ENCODE measurements at regions not wholly inside any gene's neighbourhood (a gene's known extent, or its start where the extent isn't known, plus 50 kb on each side); places are given as distances from the start of the nearest gene placed in this dataset.

GRCh38 chr4:186900232-186900900 lies 176.7 kb upstream of the FAT1 start:
- no peak for DNase-seq

DNA sequence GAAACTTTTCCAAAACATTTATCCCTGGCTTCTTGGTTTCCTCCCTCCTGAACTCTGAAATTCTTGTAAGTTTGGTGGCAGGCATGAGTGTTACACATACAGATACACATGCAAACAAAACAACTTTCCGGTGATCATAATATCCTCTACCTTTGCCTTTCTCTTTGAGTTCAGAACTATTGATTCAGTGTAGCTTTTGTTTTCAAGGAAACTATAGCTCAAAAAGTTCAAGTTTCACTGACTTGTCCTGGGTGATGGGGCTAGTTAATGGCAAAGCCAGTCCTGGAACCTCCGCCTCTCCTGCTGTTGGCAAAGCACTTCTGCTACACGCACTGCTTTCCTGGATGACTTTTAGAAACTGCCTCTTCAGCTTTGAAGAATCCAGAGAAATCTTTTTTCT lies 177.3 kb upstream of the FAT1 start:
- DNase-seq = no peak

GRCh38 chr4:186901850-186902249 lies 178.2 kb upstream of the FAT1 start:
- no peak for DNase-seq

DNA sequence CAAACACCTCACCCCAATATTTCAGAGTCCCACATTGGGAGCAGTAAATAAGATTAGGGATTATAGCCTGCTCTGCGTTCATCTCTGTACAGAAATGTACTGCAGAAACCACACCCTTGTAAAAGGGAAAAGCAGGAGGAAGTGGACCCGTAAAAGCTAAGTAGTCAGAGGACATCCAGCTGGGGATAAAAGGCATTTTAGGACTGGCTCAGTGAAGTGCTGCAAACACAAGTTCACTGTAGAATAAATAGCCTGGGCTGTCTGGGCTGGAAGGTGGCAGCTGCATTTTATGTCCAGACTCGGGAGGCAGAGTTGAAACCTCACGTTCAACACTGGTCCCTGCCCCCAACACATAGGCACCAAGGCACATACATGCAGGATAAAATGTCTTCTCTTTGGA lies 178.7 kb upstream of the FAT1 start:
- DNase-seq = no peak

GRCh38 chr4:186904101-186904500 lies 180.4 kb upstream of the FAT1 start:
- DNase-seq = no peak

DNA sequence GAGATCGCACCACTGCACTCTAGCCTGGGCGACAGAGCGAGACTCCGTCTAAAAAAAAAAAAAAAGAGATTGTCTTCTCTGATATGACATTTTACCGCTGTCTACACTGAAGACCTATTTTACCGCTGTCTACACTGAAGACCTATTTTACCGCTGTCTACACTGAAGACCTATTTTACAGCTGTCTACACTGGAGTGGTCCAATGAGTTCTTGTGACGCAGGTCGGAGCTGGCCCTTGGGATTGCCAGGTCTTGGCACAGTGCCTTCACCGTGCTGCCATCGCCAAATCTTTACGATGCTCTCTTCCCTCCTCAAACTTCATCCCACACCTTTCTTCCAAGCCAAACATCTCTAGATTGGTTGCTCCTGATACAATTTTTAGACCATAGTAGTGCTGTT lies 183.1 kb upstream of the FAT1 start:
- no peak for DNase-seq

- no peak for DNase-seq
Measured at GRCh38 chr4:186910385-186910784, 186.7 kb upstream of the FAT1 start.

- DNase-seq = no peak
Measured at GRCh38 chr4:186912606-186913005, 188.9 kb upstream of the FAT1 start.

DNA sequence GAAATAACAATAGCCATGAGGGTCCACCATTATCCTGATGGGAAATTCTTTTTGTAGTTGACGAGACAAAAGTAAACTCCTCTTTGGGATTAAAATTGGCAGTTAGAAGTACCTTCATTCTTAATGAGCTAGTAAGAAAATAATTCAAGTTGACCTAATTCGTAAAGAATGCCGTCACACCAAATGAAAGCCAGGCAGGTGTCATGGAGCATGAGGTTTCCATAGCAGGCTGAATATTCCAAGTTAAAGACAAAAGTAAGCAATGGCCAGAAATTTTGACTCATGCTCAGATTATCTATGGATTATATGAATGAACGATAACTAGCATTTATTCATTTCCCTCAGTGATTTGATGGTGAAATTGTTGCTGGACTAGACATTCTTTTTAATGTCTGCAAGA lies 192.2 kb upstream of the FAT1 start:
- no peak for DNase-seq

DNA sequence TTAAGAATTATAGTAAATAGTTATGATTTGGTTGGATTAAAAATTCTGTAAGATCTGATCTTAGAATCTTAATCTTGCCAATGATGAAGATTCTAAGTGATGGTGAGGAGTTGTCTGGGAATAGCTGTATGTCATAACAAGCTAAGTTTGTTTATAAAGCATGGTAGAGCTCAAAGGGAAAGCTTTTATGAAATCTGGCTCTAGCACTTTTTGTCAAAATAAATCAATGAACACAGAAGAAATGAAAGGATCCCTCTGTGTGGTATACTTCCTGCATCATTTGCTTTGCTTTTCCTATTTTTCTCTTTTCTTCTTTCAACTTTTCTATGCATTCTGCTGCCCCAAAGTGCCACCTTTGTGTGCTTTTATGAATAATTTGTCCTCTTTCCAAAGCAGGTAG lies 193.5 kb upstream of the FAT1 start:
- no peak for DNase-seq

- DNase-seq = no peak
Measured at GRCh38 chr4:186918466-186918865, 194.8 kb upstream of the FAT1 start.

GRCh38 chr4:186919340-186919739 lies 195.7 kb upstream of the FAT1 start:
- DNase-seq = no peak

DNA sequence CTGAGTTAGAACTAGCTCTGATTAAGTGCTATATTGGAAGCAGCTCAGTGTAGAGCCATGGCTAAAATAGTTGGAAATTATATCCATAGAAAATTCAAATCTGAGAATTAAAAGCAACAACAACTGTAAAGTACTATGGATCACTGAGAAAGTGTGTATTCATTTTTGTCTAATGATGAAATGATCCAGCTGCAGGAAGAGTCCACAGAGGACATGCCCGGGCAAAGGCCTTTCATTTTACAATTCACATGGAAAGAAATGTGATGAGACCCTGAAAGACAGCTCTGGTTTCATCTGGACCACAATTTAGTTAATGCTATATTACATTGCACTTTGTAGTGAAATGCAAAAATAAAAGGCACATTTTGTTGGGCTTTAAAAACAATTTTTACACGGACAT lies 196.8 kb upstream of the FAT1 start:
- no peak for DNase-seq

DNA sequence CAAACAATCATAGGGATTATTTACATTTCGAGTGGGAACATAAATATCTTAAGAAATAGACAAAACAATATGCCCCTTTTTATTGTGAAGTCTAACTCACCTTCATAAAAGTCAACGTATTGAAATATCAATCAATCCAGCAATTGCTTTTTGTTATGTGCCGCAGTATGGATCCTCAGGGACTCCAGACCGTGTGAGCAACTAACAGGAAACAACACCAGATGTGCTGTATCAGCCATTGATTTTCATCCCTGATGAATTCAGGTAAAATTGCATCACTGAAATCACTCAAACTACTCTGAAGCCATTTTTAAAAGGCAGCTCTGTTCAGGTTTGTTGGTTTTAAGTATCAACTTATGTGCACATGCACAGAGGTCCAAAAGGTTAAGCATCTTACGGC lies 197.3 kb upstream of the FAT1 start:
- no peak for DNase-seq

GRCh38 chr4:186924723-186925122 lies 201.1 kb upstream of the FAT1 start:
- no peak for DNase-seq

- DNase-seq = no peak
Measured at GRCh38 chr4:186927624-186928023, 204.0 kb upstream of the FAT1 start.

DNA sequence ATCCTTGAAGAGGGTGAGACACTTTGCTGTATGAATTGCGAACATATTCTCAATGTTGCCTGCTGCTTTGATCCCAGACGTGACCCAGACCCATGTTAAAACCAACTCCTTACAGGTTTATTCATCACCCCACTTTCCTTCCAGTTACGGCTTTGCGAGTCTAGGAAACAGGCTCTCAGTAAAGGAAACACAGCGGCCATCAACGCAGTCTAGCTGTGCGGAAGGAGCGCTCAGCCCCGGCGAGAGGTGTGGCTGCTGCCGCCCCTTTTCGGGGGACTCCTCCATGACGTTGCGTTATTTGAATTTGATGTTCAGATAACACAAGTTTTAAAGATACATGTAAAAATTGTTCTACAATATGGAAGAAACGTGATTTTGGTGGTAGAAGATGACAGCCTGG lies 206.4 kb upstream of the FAT1 start:
- DNase-seq = no peak

- DNase-seq = no peak
Measured at GRCh38 chr4:186931519-186931918, 207.9 kb upstream of the FAT1 start.

GRCh38 chr4:186932196-186932595 lies 208.5 kb upstream of the FAT1 start:
- DNase-seq = no peak

DNA sequence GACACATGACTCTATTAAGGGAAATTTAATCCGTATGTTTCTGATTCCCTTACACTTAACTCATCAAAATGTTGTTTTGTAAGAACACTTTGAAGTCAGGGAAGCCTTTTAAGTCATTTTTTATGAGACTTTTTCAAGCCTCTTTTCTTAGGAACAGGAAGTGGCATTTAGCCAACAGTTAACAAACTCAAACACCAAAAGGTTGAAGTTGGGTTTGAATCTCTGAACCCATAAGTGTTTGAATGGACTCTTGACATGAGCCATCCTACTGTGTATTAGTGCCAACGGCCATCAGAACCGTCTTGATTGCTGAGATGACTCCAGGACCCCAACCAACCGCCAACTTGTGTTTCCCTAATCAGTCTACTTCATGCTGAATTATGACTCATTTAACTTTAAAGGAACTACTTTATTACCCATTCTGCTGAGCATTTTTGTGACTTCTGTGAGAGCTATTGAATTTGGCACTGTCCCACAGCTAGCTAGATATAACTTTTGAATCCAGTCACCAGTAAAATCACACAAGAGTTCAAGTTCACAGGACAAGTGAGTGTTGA lies 209.1 kb upstream of the FAT1 start:
- no peak for DNase-seq

DNA sequence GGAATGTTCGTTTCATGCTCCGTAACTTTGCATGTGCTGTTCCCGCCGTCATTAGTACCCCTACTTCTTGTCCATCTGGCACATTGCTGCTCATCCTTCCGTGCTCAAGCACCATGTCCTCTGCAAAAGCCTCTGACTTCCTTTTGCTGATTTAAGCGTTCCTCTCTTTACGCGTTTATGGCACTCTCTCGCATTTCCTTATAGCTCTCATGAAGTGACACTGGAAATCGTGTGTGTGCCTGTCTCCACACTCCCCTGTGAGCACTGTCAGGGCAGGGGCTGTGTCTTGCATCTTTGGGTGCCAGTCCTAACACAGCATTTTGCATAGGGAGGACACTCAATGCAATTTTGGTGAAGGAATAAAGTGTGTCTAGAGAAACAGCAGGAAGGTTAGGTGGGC lies 210.6 kb upstream of the FAT1 start:
- DNase-seq = no peak

GRCh38 chr4:186934841-186935443 lies 211.3 kb upstream of the FAT1 start:
- no peak for DNase-seq

GRCh38 chr4:186935901-186936300 lies 212.2 kb upstream of the FAT1 start:
- DNase-seq = no peak

DNA sequence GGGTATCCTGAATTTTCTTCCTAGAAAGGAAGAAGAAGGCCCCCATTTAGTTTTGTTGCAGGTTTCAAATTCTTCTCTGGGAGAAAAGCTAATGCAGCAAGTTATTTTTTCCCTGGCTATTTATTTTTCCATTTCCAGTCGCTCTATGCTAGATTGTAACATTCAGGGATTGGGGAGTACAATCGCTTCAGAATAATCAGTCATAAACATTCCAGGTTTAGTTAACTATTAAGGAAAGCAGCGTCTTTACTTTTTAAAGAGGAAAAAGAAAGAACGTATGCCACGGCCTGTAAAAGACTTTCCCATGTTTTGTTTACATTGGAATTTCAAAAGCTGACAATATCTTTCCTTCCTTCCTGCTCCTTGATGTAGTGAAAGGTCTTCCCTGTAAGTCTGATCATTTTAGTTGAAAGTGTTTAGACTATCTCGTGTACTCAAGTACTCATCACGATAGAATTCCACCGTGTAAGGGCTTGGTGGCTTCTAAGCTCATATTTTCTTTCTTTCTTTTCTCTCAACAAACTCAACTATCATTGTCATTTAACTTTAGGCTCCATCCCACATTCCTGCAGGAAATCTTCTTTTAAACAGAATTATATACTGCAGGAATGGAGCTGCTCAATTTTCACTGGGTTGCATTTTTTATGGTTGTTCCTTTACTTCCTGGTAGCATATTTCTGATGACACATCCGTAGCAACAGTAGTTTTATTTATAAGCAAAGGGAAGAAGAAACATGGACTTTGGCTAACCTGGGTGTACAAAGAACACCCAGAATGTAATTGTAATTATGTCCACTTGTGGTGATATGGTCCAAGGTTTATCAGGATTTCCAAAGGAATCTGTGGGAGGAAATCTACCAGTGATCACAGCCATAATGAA lies 213.1 kb upstream of the FAT1 start:
- no peak for DNase-seq

Data from stimulated activated CD8-positive, alpha-beta memory T cell treated with anti-CD3 and anti-CD28 coated beads, Interleukin-4, amount 100 ng/mL, for 48 hours (primary cell).